GM12878 (cell line): ENCODE measurements at regions not wholly inside any gene's neighbourhood (a gene's known extent, or its start where the extent isn't known, plus 50 kb on each side); places are given as distances from the start of the nearest gene placed in this dataset.

Experiments
- ATAC-seq: fragments of 200-7000 bp; cut with Tn5 transposase; 3 replicates; pipeline ENCODE4 v1.9.1; 2020; ENCODE audit warnings: mild to moderate bottlenecking, moderate library complexity
- BruUV-seq: library from RNA; stranded (reverse); fragments of 400-500 nt; replicated peaks from 2 replicates; lab custom pipeline; 2021; lab: Mats Ljungman, UMichigan
- CTCF ChIA-PET: fragments of 300-600 bp; sonication (Branson Sonifier 250); formaldehyde crosslinking; extraction: SDS; loops from one replicate; lab custom pipeline; 2021; ENCODE audit warnings: inconsistent platforms; lab: Yijun Ruan, JAX
- POLR2A ChIA-PET: fragments of 350-600 bp; formaldehyde crosslinking; extraction: SDS; loops from one replicate; lab custom pipeline; 2021; ENCODE audit warnings: inconsistent platforms; lab: Charles Lee
- RAD21 ChIA-PET: fragments of 300-600 bp; sonication (Branson Sonifier 250); formaldehyde crosslinking; loops from one replicate; lab custom pipeline; 2023; ENCODE audit warnings: antibody characterized with exemption; ENCODE audit not compliant: unreplicated experiment; lab: Charles Lee
- SMC1A ChIA-PET: fragments of 300-600 bp; sonication (Branson Sonifier 250); formaldehyde crosslinking; loops from one replicate; lab custom pipeline; 2023; ENCODE audit not compliant: unreplicated experiment, uncharacterized antibody; lab: Charles Lee
- DNase-seq: peaks from one replicate; pipeline ENCODE4 v3.0.0-alpha.2; 2011; ENCODE audit warnings: low read depth, low spot score
- FAIRE-seq: peaks from 3 replicates; lab custom pipeline; 2011; peaks lifted over from hg19 to GRCh38; lab: Jason Lieb, UNC
- H2AFZ ChIP-seq: 2 replicates; pipeline ENCODE4 v1.6.0; 2011; ENCODE audit warnings: low read depth, low read length, control low read depth; ENCODE audit not compliant: control insufficient read depth
- H3K27ac ChIP-seq: 2 replicates; pipeline ENCODE4 v1.5.1; 2011; ENCODE audit warnings: control low read depth; ENCODE audit not compliant: control insufficient read depth, insufficient read depth
- H3K27me3 ChIP-seq, 2 experiments: replicated peaks in 1 of 2; 2 replicates each; pipeline versions ENCODE4 v1.6.0 to v1.6.1; 2011; ENCODE audit warnings: low read length in 1 of 2; ENCODE audit not compliant: control insufficient read depth in 2 of 2, insufficient read depth in 2 of 2
- H3K36me3 ChIP-seq, 2 experiments: 2 replicates each; pipeline ENCODE4 v1.5.1; 2011; ENCODE audit warnings: low read length in 1 of 2; ENCODE audit not compliant: control insufficient read depth in 2 of 2, insufficient read depth in 2 of 2
- H3K4me1 ChIP-seq: 2 replicates; pipeline ENCODE4 v1.6.1; 2011; ENCODE audit warnings: mild to moderate bottlenecking, low read length, moderate library complexity, mixed read lengths; ENCODE audit not compliant: control insufficient read depth, insufficient read depth
- H3K4me2 ChIP-seq: 2 replicates; pipeline ENCODE4 v1.6.0; 2011; ENCODE audit warnings: control low read depth; ENCODE audit not compliant: control insufficient read depth, insufficient read depth
- H3K4me3 ChIP-seq: fragments of 200-600 bp; sonication (generic); 2 replicates; pipeline ENCODE4 v1.5.1; 2016
- H3K79me2 ChIP-seq: 2 replicates; pipeline ENCODE4 v1.6.0; 2011; ENCODE audit warnings: low read length; ENCODE audit not compliant: control insufficient read depth, insufficient read depth
- H3K9ac ChIP-seq: 2 replicates; pipeline ENCODE4 v1.8.0; 2011; ENCODE audit warnings: low read length, control low read depth, mixed read lengths; ENCODE audit not compliant: control insufficient read depth, insufficient read depth
- H3K9me3 ChIP-seq: replicated peaks from 3 replicates; pipeline ENCODE4 v1.5.1; 2011; ENCODE audit warnings: mild to moderate bottlenecking, low read length; ENCODE audit not compliant: control insufficient read depth, insufficient read depth
- H4K20me1 ChIP-seq: 2 replicates; pipeline ENCODE4 v1.6.0; 2011; ENCODE audit not compliant: control insufficient read depth, insufficient read depth
- BCL11A ChIP-seq: IDR thresholded peaks from 2 replicates; pipeline ENCODE4 v1.6.1; 2011; ENCODE audit warnings: low read depth, low read length
- GABPA ChIP-seq: IDR thresholded peaks from 2 replicates; pipeline ENCODE4 v1.6.1; 2014; ENCODE audit warnings: antibody characterized with exemption, low read depth, mild to moderate bottlenecking, inconsistent platforms
- KDM1A ChIP-seq: fragments of 200-600 bp; sonication (generic); IDR thresholded peaks from 2 replicates; pipeline ENCODE4 v1.6.1; 2016; ENCODE audit warnings: borderline replicate concordance
- KLF5 ChIP-seq: fragments of 450-650 bp; IDR thresholded peaks from 2 replicates; pipeline ENCODE4 v1.6.1; 2014; ENCODE audit warnings: mild to moderate bottlenecking; ENCODE audit not compliant: partially characterized antibody
- MYB ChIP-seq: fragments of 150-350 bp; IDR thresholded peaks from 2 replicates; pipeline ENCODE4 v1.6.1; 2014; ENCODE audit warnings: mild to moderate bottlenecking, low read depth, low read length, borderline replicate concordance
- NR2F1 ChIP-seq: fragments of 450-650 bp; conservative IDR thresholded peaks from 2 replicates; pipeline ENCODE4 v1.6.1; 2017; ENCODE audit warnings: mild to moderate bottlenecking
- SUPT20H ChIP-seq: IDR thresholded peaks from 2 replicates; pipeline ENCODE4 v1.6.1; 2011; ENCODE audit warnings: low read depth, mild to moderate bottlenecking, low read length, moderate library complexity, borderline replicate concordance; ENCODE audit not compliant: control insufficient read depth
- YBX1 ChIP-seq: fragments of 450-650 bp; IDR thresholded peaks from 2 replicates; pipeline ENCODE4 v1.6.1; 2016; ENCODE audit warnings: antibody characterized with exemption
- ZSCAN29 ChIP-seq: fragments of 450-650 bp; IDR thresholded peaks from 2 replicates; pipeline ENCODE4 v1.6.1; 2017; ENCODE audit warnings: mild to moderate bottlenecking, moderate library complexity
- WGBS: methylation state at CpG from one replicate; pipeline ENCODE4 v1.1.6; 2016; ENCODE audit warnings: low lambda C conversion rate; ENCODE audit not compliant: insufficient replicate concordance, insufficient coverage; ENCODE audit errors: missing lambda C conversion rate; 5-methylcytosine and 5-hydroxymethylcytosine counted together
- in situ Hi-C: fragments of 300-500 bp; cut with MboI; formaldehyde crosslinking; loops from 9 replicates; pipeline ENCODE4 v1.14.3; 2018; ENCODE audit warnings: mixed read lengths
- intact Hi-C: fragments of 100-400 bp; cut with micrococcal nuclease; formaldehyde crosslinking; loops from one replicate; pipeline ENCODE4 v1.14.2; 2022; ENCODE audit not compliant: unreplicated experiment
- TF ChIP-seq, protein P1 (sequence below): fragments of 450-650 bp; IDR thresholded peaks from 2 replicates; pipeline ENCODE4 v1.6.1; 2016; ENCODE audit warnings: mild to moderate bottlenecking

DNA sequence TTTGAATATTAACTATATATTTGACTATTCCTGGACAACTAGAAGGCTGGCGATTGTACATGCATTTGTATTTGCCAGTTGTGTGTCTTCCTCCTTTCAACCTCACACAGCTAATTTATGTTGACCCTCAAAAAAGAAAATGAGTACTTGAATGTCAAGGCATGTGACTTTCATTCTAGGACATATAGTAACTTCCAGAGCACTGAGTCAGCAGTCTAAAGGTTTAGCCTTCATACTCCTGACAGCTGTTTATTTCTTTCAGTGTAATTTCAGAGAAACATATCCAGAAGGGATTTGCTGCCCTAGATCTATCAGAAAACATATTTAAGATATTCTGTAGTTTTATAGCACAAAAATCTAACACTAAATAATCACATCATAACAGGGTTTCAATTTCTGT, 74.6 kb upstream of the GOLGA8J start:
- POLR2A ChIA-PET: no interaction called here

DNA sequence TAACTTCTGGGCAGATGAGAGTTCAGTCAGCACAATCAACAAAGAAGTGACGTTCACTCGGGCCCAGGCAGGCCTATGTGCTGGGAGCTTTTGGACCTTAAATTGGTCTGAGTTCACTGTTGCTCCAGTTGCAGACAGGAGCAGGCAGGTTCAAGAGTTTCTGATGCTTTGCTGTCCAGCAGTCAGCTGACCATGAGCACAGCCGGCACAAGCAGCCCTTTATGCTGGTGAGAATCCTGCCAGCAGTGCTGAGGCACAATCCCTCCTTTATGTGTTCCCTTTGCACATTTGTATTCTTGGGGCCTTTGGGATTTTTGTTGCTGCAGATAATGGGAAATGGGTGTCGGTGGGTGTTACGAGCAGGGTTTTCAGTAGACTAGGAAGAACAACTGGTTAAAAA, 81.2 kb upstream of the GOLGA8J start:
- Histone ChIP-seq H3K4me2 (no peak overlapping the region), H3K27ac (no peak overlapping the region), H3K9me3 (no peaks in the 10 kb centered on the region), H3K4me1 (no peaks in the 10 kb centered on the region), H3K79me2 (no peaks in the 10 kb centered on the region), H3K4me3 (no peak overlapping the region), H3K36me3 (no peaks in the 10 kb centered on the region), H4K20me1 (no peaks in the 10 kb centered on the region), H3K27me3 (no peaks in the 10 kb centered on the region), H2AFZ (no peak overlapping the region), H3K9ac (no peak overlapping the region)
- ATAC-seq (no peak), FAIRE-seq (no peak), DNase-seq (no peak)
- ChIA-PET POLR2A (no interaction called here), CTCF (no interaction called here), RAD21 (no interaction called here), SMC1A (no interaction called here)
- 35% methylated on average over 5 of the region's 5 CpGs for WGBS
- intact Hi-C loops: no loop called here
- BruUV-seq: no TSS peak
- in situ Hi-C loops: no loop called here
- TF ChIP-seq GABPA: no peak
- no peak for TF ChIP-seq NR2F1
- TF ChIP-seq, protein P1, sequence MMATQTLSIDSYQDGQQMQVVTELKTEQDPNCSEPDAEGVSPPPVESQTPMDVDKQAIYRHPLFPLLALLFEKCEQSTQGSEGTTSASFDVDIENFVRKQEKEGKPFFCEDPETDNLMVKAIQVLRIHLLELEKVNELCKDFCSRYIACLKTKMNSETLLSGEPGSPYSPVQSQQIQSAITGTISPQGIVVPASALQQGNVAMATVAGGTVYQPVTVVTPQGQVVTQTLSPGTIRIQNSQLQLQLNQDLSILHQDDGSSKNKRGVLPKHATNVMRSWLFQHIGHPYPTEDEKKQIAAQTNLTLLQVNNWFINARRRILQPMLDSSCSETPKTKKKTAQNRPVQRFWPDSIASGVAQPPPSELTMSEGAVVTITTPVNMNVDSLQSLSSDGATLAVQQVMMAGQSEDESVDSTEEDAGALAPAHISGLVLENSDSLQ: no peak
- no peak for TF ChIP-seq BCL11A
- TF ChIP-seq YBX1: no peak
- TF ChIP-seq SUPT20H: no peak
- no peak for TF ChIP-seq MYB
- no peak for TF ChIP-seq ZSCAN29

More for the DNA sequence above, 74.6 kb upstream of the GOLGA8J start:
- FAIRE-seq (no peak), DNase-seq (no peak), ATAC-seq (no peak)
- H3K4me1 ChIP-seq: no peaks in the 10 kb centered on the region
- H3K9ac ChIP-seq: no peak overlapping the region
- H3K27ac ChIP-seq: no peak overlapping the region
- H3K27me3 ChIP-seq: no peaks in the 10 kb centered on the region
- TF ChIP-seq KDM1A: no peak
- TF ChIP-seq KLF5: no peak
- no peaks in the 10 kb centered on the region for H3K9me3 ChIP-seq
- RAD21 ChIA-PET: no interaction called here
- H3K4me2 ChIP-seq: no peak overlapping the region
- H3K79me2 ChIP-seq: no peaks in the 10 kb centered on the region
- WGBS: 0% methylated on average over 1 of the region's 1 CpG
- in situ Hi-C loops: no loop called here
- SMC1A ChIA-PET: no interaction called here
- no TSS peak for BruUV-seq
- no peaks in the 10 kb centered on the region for H3K36me3 ChIP-seq
- intact Hi-C loops: no loop called here
- no peaks in the 10 kb centered on the region for H4K20me1 ChIP-seq
- H3K4me3 ChIP-seq: no peak overlapping the region
- H2AFZ ChIP-seq: no peak overlapping the region
- CTCF ChIA-PET: no interaction called here
